ENCODE measurements at regions not wholly inside any gene's neighbourhood (a gene's known extent, or its start where the extent isn't known, plus 50 kb on each side); places are given as distances from the start of the nearest gene placed in this dataset.
"Not testable (repeated sequence)": the region's sequence is repeated elsewhere in the genome, so short reads cannot be mapped to it uniquely, and the experiment has no call there.

- no peak for TF ChIP-seq ZFX (IDR thresholded peaks at IDR 0.05)
- no peak for TF ChIP-seq CTCF (conservative IDR thresholded peaks at IDR 0.05)
- H3K27ac ChIP-seq: no peak overlapping the region
Observed at GRCh38 chr3:147333098-147333497, 73.2 kb downstream of the ZIC4 start.

GRCh38 chr3:147328711-147329110, 77.6 kb downstream of the ZIC4 start:
- H3K27ac ChIP-seq: no peak overlapping the region
- no peak for TF ChIP-seq ZFX (IDR thresholded peaks at IDR 0.05)
- TF ChIP-seq CTCF (conservative IDR thresholded peaks at IDR 0.05): no peak

- TF ChIP-seq CTCF (conservative IDR thresholded peaks at IDR 0.05) (no peak), ZFX (IDR thresholded peaks at IDR 0.05) (no peak)
- no peak overlapping the region for H3K27ac ChIP-seq
Observed at GRCh38 chr3:147324356-147324755, 82.0 kb downstream of the ZIC4 start.

GRCh38 chr3:147318900-147319299, 87.4 kb downstream of the ZIC4 start:
- TF ChIP-seq CTCF (conservative IDR thresholded peaks at IDR 0.05) (no peak), ZFX (IDR thresholded peaks at IDR 0.05) (no peak)
- no peak overlapping the region for H3K27ac ChIP-seq

GRCh38 chr3:147317080-147317479, 89.3 kb downstream of the ZIC4 start:
- H3K27ac ChIP-seq: not testable (repeated sequence)

- no peak overlapping the region for H3K27ac ChIP-seq
- TF ChIP-seq CTCF (conservative IDR thresholded peaks at IDR 0.05): no peak
- TF ChIP-seq ZFX (IDR thresholded peaks at IDR 0.05): no peak
Observed at GRCh38 chr3:147313513-147313912, 92.8 kb downstream of the ZIC4 start.

- TF ChIP-seq ZFX (IDR thresholded peaks at IDR 0.05): no peak
- H3K27ac ChIP-seq: no peak overlapping the region
Observed at GRCh38 chr3:147312786-147313280, 93.5 kb downstream of the ZIC4 start.

GRCh38 chr3:147311716-147312115, 94.6 kb downstream of the ZIC4 start:
- TF ChIP-seq CTCF (conservative IDR thresholded peaks at IDR 0.05) (no peak), ZFX (IDR thresholded peaks at IDR 0.05) (no peak)

More at GRCh38 chr3:147311716-147312115, 94.6 kb downstream of the ZIC4 start:
- H3K27ac ChIP-seq: no peak overlapping the region
